DMS 273 (cell line): ENCODE measurements at regions not wholly inside any gene's neighbourhood (a gene's known extent, or its start where the extent isn't known, plus 50 kb on each side); places are given as distances from the start of the nearest gene placed in this dataset.
A peak's percentile ranks its signal among the peaks of the same experiment; 100 is the strongest.
"Not testable (repeated sequence)": the region's sequence is repeated elsewhere in the genome, so short reads cannot be mapped to it uniquely, and the experiment has no call there.

Source experiments
- DNase-seq: peaks from one replicate; lab custom pipeline; 2025; ENCODE audit not compliant: unreplicated experiment; lab: John Stamatoyannopoulos, UW

DNA sequence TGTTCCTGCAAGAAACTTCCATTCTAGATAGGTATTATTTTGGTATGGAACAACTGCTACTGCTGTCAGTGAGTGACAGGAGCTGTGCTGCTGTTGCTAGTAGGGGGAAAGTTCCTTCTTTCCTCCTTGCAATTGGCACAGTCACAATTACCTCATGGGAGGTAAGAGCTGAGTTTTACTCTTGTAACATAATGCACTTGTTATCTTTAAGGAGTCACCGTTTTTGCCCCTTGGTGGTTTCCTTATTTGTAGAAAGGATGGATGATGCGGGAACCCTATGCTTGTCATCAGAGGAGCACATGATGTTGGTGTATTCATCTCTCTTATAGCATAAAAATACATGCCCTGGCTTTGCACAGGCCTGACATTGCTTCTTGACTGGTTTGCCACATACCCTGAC lies 234.7 kb upstream of the NPY start:
- no peak for DNase-seq

DNA sequence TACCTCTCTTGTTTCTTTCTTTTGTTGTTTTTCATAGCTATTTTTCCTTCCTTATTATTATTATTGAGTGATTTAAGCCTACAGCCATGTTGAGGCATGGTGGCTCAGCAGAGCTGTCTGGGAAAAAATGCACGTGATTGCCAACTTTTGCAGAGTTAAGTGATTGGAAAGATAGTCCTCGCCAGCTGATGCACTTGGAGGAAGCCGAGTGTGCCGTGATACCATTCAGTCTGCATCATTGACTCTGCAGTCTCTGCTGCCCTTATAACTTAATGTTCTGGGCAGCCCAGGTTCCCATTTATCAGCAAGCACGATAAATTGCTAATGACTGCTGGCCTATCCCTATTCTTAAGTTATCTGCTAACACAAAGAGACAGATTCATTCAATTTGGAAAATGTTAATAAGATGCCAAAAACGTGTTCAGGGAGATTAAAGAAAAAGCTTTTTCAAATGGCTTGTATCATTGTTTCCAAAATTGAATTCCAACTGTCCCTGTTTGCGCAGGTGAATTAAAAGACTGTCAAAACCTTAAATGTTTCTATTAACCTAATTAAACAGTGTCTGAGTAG lies 232.9 kb upstream of the NPY start:
- DNase-seq: no peak

GRCh38 chr7:24051651-24052050 lies 232.3 kb upstream of the NPY start:
- DNase-seq: no peak

DNA sequence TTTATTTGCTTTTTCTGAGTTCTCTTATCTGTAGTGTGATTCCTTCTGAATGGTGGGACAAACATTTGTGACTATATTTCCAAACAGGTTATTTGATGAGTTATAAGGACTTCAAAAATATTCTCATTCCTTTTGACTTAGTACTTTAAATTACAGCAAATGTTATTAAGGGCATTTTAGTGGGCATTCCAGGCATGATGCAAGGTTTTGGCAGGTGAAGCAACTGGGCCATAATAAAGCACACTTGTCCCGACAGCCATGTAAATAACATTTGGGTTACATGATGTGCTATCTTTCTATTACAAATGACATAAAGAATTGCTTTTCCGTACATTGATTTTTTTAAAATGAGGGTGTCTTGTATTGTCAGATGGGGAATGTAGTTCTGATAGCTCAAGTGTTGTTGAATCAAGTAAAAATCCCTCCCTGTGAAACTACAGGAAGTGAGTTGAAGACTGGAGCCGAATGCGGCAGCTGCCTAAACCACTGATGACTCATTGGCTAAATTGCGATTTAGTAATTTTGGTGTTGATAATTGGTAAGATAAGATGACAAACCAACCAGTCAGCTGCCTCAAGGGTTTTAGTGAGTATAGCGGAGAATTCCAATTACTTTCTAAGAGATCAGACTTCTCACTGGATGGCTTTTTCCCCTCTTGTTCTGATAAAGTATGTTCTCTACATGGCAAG lies 231.3 kb upstream of the NPY start:
- DNase-seq: peak; percentile 60

GRCh38 chr7:24054236-24054635 lies 229.8 kb upstream of the NPY start:
- DNase-seq: no peak

DNA sequence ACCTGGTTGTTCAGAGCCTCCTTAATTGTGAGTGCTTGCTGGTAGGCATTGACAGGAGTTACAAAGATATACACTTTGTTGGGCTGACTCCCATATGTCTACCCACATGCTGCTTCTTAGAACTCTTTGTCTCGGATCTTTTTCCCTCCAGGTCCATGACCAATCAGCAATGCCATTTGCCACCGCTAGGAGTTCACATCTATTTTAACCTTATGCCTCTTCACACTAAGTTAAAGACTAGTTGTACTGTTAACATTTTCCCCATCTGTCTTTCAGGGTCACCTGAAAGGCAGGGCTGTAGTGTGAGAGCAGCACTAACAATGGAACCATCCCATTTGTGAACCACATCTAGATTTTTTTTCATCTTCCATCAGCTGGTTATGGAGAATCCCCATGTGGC lies 226.7 kb upstream of the NPY start:
- DNase-seq: no peak

DNA sequence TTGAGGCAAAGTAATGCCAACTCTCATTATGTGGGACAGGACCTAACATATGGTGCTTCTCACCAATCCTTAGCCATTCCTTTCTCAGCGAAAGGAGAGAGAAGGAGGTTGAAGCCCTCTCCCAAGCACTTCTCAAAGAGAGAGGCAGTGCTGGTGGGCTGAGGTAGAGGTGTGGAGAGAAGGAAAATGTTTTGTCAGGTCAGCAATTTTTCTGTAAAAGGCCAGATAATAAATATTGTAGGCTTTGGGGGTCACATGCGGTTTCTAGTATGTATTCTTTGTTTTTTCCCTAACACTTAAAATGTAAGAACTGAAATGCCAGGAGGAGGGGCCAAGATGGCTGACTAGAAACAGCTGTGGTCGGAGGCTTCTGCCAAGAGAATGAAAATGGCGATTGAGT lies 225.0 kb upstream of the NPY start:
- DNase-seq: no peak

- no peak for DNase-seq
Observed at GRCh38 chr7:24059775-24060174, 224.2 kb upstream of the NPY start.

- DNase-seq: no peak
Observed at GRCh38 chr7:24063721-24064120, 220.3 kb upstream of the NPY start.

DNA sequence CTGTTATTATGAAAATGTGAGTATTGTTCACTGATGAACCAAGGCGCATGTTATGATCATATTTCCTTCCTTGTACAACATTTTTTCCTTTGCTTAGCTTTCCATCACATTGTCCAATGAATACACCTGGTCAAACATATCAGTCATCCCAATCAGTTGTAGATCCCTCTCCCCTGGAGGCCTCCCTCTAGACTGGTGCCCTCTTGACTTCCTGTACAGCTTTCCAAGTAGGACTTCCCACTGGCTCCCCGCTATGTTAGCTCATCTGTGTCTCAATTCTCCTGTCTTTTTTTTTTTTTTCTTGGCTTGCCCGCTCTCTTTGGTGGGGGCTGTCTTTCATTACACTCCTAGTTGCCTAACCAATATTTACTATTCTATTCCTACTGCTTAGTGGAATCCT lies 214.2 kb upstream of the NPY start:
- no peak for DNase-seq

DNA sequence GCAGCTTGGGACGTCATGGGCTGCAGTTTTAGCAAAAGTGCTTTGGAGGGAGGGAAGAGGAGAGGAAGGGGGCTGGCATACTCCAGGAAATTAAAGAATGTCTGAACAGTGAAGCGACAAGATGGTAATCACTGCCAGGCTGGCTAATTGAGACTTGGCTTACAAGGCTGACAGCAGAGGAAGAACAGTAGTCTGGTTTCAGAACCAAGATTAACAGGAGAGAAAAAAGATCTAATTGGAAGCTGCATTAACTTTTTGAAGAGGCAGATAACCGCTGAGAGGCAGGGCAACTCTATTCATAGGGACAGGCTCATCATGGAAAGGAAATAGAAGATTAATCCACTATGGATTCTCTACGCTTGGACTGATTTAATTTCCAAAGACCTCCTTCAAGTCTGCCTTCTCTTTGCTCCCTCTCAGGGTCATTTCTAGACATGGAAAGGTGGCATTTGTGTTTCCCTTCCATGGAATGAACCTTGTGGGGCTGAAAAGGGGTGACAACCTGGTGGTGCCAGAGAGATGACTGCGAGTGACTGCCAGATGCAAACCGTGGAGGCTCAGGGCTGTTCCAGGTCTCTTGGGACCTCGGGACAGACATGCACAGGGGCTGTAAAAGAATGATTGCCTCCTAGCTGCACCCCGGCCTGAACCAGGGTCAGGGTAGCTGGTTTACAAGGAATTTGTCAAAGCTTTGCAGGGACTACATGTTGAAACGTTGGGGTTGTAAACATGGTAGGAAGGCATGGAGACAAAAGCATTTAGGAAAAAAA lies 210.2 kb upstream of the NPY start:
- DNase-seq: no peak

DNA sequence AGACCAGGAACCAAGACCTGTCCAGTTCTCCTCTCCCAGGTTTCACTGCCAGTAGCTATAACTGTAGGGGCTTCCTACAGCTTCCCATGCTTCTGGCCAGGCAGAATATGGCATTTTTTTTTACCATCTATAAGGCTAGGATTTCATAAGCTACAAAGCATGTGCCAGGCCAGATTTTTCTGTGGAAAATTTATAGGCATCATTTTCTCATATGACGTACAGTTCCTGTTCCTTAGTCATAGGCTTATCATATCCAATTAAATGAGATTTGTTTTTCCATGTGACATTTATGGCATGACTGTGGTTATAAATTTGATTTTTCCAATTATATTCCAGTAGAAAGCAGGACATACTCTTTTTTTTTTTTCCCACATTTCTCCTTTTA lies 208.6 kb upstream of the NPY start:
- DNase-seq: no peak

- DNase-seq: no peak
Observed at GRCh38 chr7:24082826-24083225, 201.2 kb upstream of the NPY start.

- no peak for DNase-seq
Observed at GRCh38 chr7:24102988-24103387, 181.0 kb upstream of the NPY start.

DNA sequence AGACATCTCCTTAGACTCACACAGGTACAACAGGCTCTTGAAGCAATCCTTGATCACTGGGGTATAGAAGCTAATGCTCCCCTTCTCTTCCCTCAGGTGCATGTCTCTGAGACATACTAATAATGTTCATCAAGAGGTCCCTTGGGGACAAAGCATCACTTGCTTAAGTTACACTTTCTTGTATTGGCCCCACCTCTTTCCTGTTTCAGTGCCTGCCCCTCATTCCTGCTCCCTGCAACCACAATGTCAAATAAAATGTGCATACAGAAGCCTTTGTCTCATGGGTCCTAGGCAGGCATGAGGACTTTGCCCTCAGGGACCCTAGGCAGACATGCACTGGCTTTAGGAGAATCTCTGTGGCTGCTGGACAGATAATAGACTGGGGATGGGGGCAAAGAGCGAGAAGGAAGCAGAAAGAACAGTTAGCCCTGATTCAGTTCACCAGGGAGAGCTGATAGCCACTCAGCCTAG lies 175.0 kb upstream of the NPY start:
- no peak for DNase-seq

GRCh38 chr7:24110056-24110455 lies 173.9 kb upstream of the NPY start:
- DNase-seq: no peak

- no peak for DNase-seq
Observed at GRCh38 chr7:24113506-24113905, 170.5 kb upstream of the NPY start.

DNA sequence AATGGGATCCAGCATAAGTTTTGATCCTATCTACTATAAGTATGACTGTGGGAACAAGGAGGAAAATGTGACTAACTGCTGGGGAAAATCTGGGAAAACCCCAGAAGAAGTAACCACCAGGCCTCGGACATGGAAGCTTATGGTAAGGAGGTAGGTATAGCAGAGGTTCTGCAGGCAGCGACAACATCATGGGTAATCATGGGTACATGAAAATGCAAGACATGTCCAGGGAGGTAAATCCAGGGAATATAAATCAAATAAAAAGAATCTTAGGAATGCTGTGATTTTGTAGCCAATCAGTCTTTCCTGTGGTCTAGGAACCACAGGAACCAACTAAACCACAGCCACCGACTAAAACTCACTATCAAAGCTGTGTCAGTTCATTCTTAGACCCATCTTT lies 168.3 kb upstream of the NPY start:
- no peak for DNase-seq

GRCh38 chr7:24117903-24118499 lies 166.0 kb upstream of the NPY start:
- not testable (repeated sequence) for DNase-seq

- no peak for DNase-seq
Observed at GRCh38 chr7:24119852-24120251, 164.1 kb upstream of the NPY start.

DNA sequence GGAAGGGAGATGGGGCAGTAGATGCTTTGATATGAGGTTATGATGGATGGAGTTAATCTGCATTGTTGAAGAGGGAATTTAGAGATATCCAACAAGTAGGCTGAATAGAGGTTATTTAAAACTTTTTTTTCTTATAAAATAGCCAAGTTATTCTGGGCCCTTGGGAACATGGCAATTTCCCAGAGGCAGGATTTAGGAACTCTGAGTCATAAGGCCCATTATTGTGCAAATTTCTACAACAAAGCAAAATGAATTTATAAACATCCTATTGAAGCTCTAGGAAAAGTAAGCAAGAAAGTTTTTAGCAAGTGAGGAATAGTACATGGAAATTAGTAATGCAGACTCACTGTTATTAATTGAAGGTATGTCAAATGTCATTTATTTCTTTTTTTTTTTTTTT lies 160.9 kb upstream of the NPY start:
- no peak for DNase-seq

- DNase-seq: no peak
Observed at GRCh38 chr7:24125765-24126164, 158.2 kb upstream of the NPY start.
